ENCODE measurements at regions not wholly inside any gene's neighbourhood (a gene's known extent, or its start where the extent isn't known, plus 50 kb on each side); places are given as distances from the start of the nearest gene placed in this dataset.
A peak's percentile ranks its signal among the peaks of the same experiment; 100 is the strongest.

GRCh38 chr4:43126595-43126994 is 234.1 kb downstream of the GRXCR1 start:
- no peaks in the 10 kb centered on the region for H3K4me1 ChIP-seq (ENCODE audit: control insufficient read depth, insufficient read depth, low read length)
- H3K9ac ChIP-seq (ENCODE audit: control insufficient read depth, insufficient read depth, low read length), result no peak overlapping the region
- SMC1A ChIA-PET (ENCODE audit: uncharacterized antibody, unreplicated experiment), result interaction anchor here (0.8 kb wide), 1 partner anchor 52 kb away, joined by 3 read pairs; no protein-coding TSS in a partner anchor
- H3K4me3 ChIP-seq, result no peak overlapping the region
- H3K36me3 ChIP-seq (ENCODE audit: control insufficient read depth in 2 of 2, insufficient read depth in 2 of 2, low read length in 1 of 2), result no peaks in the 10 kb centered on the region
- H3K79me2 ChIP-seq (ENCODE audit: control insufficient read depth, insufficient read depth, low read length), result no peaks in the 10 kb centered on the region
- no peak overlapping the region for H2AFZ ChIP-seq (ENCODE audit: control insufficient read depth, low read depth, low read length)
- H4K20me1 ChIP-seq (ENCODE audit: control insufficient read depth, insufficient read depth), result no peaks in the 10 kb centered on the region
- no peaks in the 10 kb centered on the region for H3K27me3 ChIP-seq (replicated peaks in 1 of 2; ENCODE audit: control insufficient read depth in 2 of 2, insufficient read depth in 2 of 2, low read length in 1 of 2)
- no peak for FAIRE-seq
- H3K9me3 ChIP-seq (replicated peaks; ENCODE audit: control insufficient read depth, insufficient read depth, low read length), result no peaks in the 10 kb centered on the region
- POLR2A ChIA-PET, result no interaction called here
- RAD21 ChIA-PET (ENCODE audit: unreplicated experiment), result no interaction called here
- intact Hi-C loops (cut with micrococcal nuclease; ENCODE audit: unreplicated experiment), result loop anchor here (5.0 kb wide), 1 partner anchor 1501 kb away; no protein-coding TSS in a partner anchor
- ATAC-seq, result no peak
- DNase-seq (ENCODE audit: low read depth, low spot score), result no peak
- H3K4me2 ChIP-seq (ENCODE audit: control insufficient read depth, insufficient read depth), result no peak overlapping the region
- no peak overlapping the region for H3K27ac ChIP-seq (ENCODE audit: control insufficient read depth, insufficient read depth)
- TF ChIP-seq E2F4 (IDR thresholded peaks at IDR 0.05; ENCODE audit: low read depth, low read length) (no peak), NRF1 (conservative IDR thresholded peaks at IDR 0.05; ENCODE audit: low read depth, low read length) (no peak), KLF5 (IDR thresholded peaks at IDR 0.05; ENCODE audit: partially characterized antibody) (no peak), FOS (IDR thresholded peaks at IDR 0.05; ENCODE audit: borderline replicate concordance, extremely low read depth, insufficient read length) (no peak), JUNB (IDR thresholded peaks at IDR 0.05) (peak; percentile 10; the same call in 1 of the 2 replicates), FOXM1 (IDR thresholded peaks at IDR 0.05; ENCODE audit: low read depth, low read length) (no peak), IRF4 (IDR thresholded peaks at IDR 0.05; ENCODE audit: low read depth, low read length) (no peak)
- no TSS peak for BruUV-seq (replicated peaks)
- CTCF ChIA-PET, result no interaction called here
- in situ Hi-C loops (cut with MboI), result no loop called here

Measured in GM12878 (cell line).